ENCODE measurements at regions not wholly inside any gene's neighbourhood (a gene's known extent, or its start where the extent isn't known, plus 50 kb on each side); places are given as distances from the start of the nearest gene placed in this dataset.

- TF ChIP-seq REST (IDR thresholded peaks at IDR 0.05; ENCODE audit: unreplicated experiment) (no peak), CTCF (conservative IDR thresholded peaks at IDR 0.05; ENCODE audit: low read depth in 2 of 2) (no peak)
Observed at GRCh38 chr6:14448246-14448645, 330.7 kb downstream of the CD83 start (continued).

GRCh38 chr6:14450133-14450504, 332.5 kb downstream of the CD83 start:
- Histone ChIP-seq H3K79me2 (replicated peaks; ENCODE audit: insufficient read depth) (no peaks in the 10 kb centered on the region), H3K9me2 (ENCODE audit: insufficient read depth) (peaks cover 14% of the 10 kb centered on the region), H3K36me3 (ENCODE audit: insufficient read depth) (peaks cover 14% of the 10 kb centered on the region; the same call in 1 of the 2 replicates), H3K4me1 (ENCODE audit: insufficient read depth) (peaks cover 3% of the 10 kb centered on the region; the same call in 1 of the 2 replicates), H2AFZ (peak overlapping the region; percentile 19; the same call in 1 of the 2 replicates), H3K4me3 (no peak overlapping the region), H3K27me3 (ENCODE audit: insufficient read depth) (no peaks in the 10 kb centered on the region), H3K27ac (ENCODE audit: low read depth) (no peak overlapping the region), H4K20me1 (replicated peaks; ENCODE audit: insufficient read depth) (no peaks in the 10 kb centered on the region), H3K4me2 (no peak overlapping the region), H3F3A (replicated peaks; ENCODE audit: low read depth) (no peaks in the 10 kb centered on the region)
- Mint-ChIP-seq H3K4me3 (no peak overlapping the region), H3K36me3 (ENCODE audit: low read depth) (peaks cover 20% of the 10 kb centered on the region), H3K27ac (no peak overlapping the region), H3K4me1 (peaks cover 17% of the 10 kb centered on the region), H3K9me3 (peaks cover 20% of the 10 kb centered on the region), H3K27me3 (ENCODE audit: insufficient read depth, low read depth, poor library complexity) (peaks cover 10% of the 10 kb centered on the region)
- DNase-seq (ENCODE audit: low spot score) (no peak), ATAC-seq (no peak; the same call in 2 of the 3 replicates)
- TF ChIP-seq ZNF462 (CRISPR knock-in tag; IDR thresholded peaks at IDR 0.05) (no peak), CTCF (conservative IDR thresholded peaks at IDR 0.05; ENCODE audit: low read depth in 2 of 2) (no peak), CREB1 (CRISPR knock-in tag; IDR thresholded peaks at IDR 0.05; ENCODE audit: low read depth) (no peak), ZNF114 (CRISPR knock-in tag; IDR thresholded peaks at IDR 0.05) (no peak), REST (IDR thresholded peaks at IDR 0.05; ENCODE audit: unreplicated experiment) (no peak), JUNB (IDR thresholded peaks at IDR 0.05; ENCODE audit: unreplicated experiment) (no peak)
